Loucy (cell line): ENCODE measurements at regions not wholly inside any gene's neighbourhood (a gene's known extent, or its start where the extent isn't known, plus 50 kb on each side); places are given as distances from the start of the nearest gene placed in this dataset.

ENCODE experiments used
- CTCF ChIP-seq: fragments of 200-600 bp; sonication (generic); conservative IDR thresholded peaks from 2 replicates; pipeline ENCODE4 v1.5.1; 2014; ENCODE audit warnings: mild to moderate bottlenecking, antibody characterized with exemption, low read length
- EZH2phosphoT487 ChIP-seq: fragments of 200-600 bp; IDR thresholded peaks from 2 replicates; pipeline ENCODE4 v1.6.1; 2018; ENCODE audit warnings: antibody characterized with exemption, mild to moderate bottlenecking, moderate library complexity, borderline replicate concordance

DNA sequence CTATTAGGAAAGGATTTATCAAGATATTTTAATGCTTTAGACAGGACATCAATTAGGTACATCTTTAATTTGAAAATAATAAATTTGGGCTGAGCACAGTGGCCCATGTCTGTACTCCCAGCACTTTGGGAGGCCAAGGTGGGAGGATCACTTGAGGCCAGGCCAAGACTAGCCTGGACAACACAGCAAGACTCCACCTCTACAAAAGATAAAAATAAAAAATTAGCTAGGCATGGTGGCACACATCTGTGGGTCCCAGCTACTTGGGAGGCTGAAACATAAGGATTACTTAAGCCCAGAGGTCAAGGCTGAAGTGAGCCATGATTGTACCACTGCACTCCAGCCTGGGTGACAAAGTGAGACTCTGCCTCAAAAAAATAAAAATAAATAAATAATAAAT lies 59.6 kb upstream of the IRF2 start:
- TF ChIP-seq CTCF, result no peak
- no peak for TF ChIP-seq EZH2phosphoT487
